OCI-LY1 (cell line): ENCODE measurements at regions not wholly inside any gene's neighbourhood (a gene's known extent, or its start where the extent isn't known, plus 50 kb on each side); places are given as distances from the start of the nearest gene placed in this dataset.

Source experiments
- H2AFZ ChIP-seq: fragments of 200-600 bp; sonication (generic), shearing (Covaris generic); 2 replicates; pipeline ENCODE4 v1.6.0; 2014; ENCODE audit warnings: antibody characterized with exemption, mild to moderate bottlenecking, low read length
- H3F3A ChIP-seq: fragments of 200-600 bp; sonication (generic), shearing (Covaris generic); 2 replicates; pipeline ENCODE4 v1.6.0; 2014; ENCODE audit warnings: mild to moderate bottlenecking, antibody characterized with exemption, low read length, moderate library complexity; ENCODE audit not compliant: insufficient read depth
- H3K27ac ChIP-seq: fragments of 200-600 bp; sonication (generic); 2 replicates; pipeline ENCODE4 v1.5.1; 2014; ENCODE audit warnings: low read length, mixed run types, mild to moderate bottlenecking, low read depth; ENCODE audit not compliant: poor library complexity, severe bottlenecking
- H3K27me3 ChIP-seq: fragments of 200-600 bp; sonication (generic); 2 replicates; pipeline ENCODE4 v1.6.0; 2014; ENCODE audit warnings: antibody characterized with exemption, mild to moderate bottlenecking, low read length, moderate library complexity; ENCODE audit not compliant: insufficient read depth
- H3K36me3 ChIP-seq: fragments of 200-600 bp; sonication (generic); 2 replicates; pipeline ENCODE4 v1.6.1; 2014; ENCODE audit warnings: mild to moderate bottlenecking, antibody characterized with exemption, low read length, moderate library complexity, mixed read lengths; ENCODE audit not compliant: insufficient read depth
- H3K4me1 ChIP-seq: fragments of 200-600 bp; sonication (generic); 2 replicates; pipeline ENCODE4 v1.5.1; 2014; ENCODE audit warnings: mild to moderate bottlenecking, low read length, moderate library complexity; ENCODE audit not compliant: insufficient read depth, severe bottlenecking
- H3K4me2 ChIP-seq: fragments of 200-600 bp; sonication (generic), shearing (Covaris generic); 2 replicates; pipeline ENCODE4 v1.6.1; 2014; ENCODE audit warnings: low read length
- H3K4me3 ChIP-seq: fragments of 200-600 bp; sonication (generic); 2 replicates; pipeline ENCODE4 v1.5.1; 2014; ENCODE audit warnings: low read length, low read depth, mild to moderate bottlenecking, mixed read lengths; ENCODE audit not compliant: poor library complexity, severe bottlenecking
- H3K79me2 ChIP-seq: fragments of 200-600 bp; shearing (Covaris generic); 2 replicates; pipeline ENCODE4 v1.6.1; 2016; ENCODE audit warnings: mixed run types, low read length, mixed read lengths; ENCODE audit not compliant: insufficient read depth
- H3K9ac ChIP-seq: fragments of 200-600 bp; sonication (generic), shearing (Covaris generic); 2 replicates; pipeline ENCODE4 v1.6.1; 2014; ENCODE audit warnings: mild to moderate bottlenecking, low read length, mixed read lengths
- H3K9me2 ChIP-seq: fragments of 200-600 bp; sonication (generic), shearing (Covaris generic); 2 replicates; pipeline ENCODE4 v1.6.1; 2014; ENCODE audit warnings: low read depth, mild to moderate bottlenecking, low read length, mixed read lengths
- H3K9me3 ChIP-seq: fragments of 200-600 bp; shearing (Covaris generic); 2 replicates; pipeline ENCODE4 v1.6.1; 2014; ENCODE audit warnings: low read length, mixed read lengths
- H4K20me1 ChIP-seq: fragments of 200-600 bp; sonication (generic), shearing (Covaris generic); 2 replicates; pipeline ENCODE4 v1.6.0; 2016; ENCODE audit warnings: mild to moderate bottlenecking, low read length; ENCODE audit not compliant: insufficient read depth
- EZH2 ChIP-seq: fragments of 200-600 bp; sonication (generic), shearing (Covaris generic); IDR thresholded peaks from 2 replicates; pipeline ENCODE4 v1.8.0; 2017; ENCODE audit warnings: borderline replicate concordance, mixed run types, mild to moderate bottlenecking, antibody characterized with exemption, low read length, moderate library complexity, mixed read lengths
- TF ChIP-seq, protein P1 (sequence below): fragments of 200-600 bp; sonication (generic), shearing (Covaris generic); IDR thresholded peaks from 2 replicates; pipeline ENCODE4 v1.5.1; 2017; ENCODE audit warnings: mild to moderate bottlenecking, antibody characterized with exemption, low read length, moderate library complexity, mixed read lengths

DNA sequence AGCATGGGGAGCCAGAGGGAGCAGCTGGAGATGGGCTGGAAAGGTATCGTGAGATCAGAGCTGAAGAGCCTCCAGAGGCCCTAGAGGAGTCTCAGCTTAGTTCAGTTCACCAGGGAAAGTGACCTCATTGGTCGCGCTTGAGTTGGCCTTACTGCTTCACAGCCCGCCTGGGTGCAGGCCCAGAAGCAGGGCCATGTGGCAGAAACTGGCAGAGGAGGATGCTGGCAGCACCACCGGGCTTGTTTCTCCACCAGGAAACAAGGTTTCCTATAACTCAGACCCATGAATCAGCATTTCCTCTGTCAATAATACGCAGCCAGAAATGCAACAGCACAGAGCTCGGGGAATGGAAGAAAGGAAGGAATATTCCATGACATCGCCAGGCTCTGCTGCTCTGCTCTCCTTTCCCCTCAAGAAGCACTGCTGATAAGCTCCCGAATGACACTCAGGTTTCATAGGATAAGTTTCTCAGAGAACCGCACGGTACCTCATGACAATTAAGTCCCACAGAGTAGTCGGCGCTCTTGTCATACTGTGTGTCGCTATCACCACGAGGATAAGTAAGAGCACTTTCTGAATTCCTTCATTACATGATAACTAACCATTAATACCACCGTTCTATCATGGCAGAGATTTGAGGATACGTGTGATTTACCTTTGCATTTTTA is 147.1 kb upstream of the LPP start:
- Histone ChIP-seq H3K36me3 (no peaks in the 10 kb centered on the region), H3K4me3 (no peak overlapping the region), H3K9ac (peak overlapping the region; percentile 27; the same call in 1 of the 2 replicates), H3K27ac (peak overlapping the region; percentile 59), H3K27me3 (no peaks in the 10 kb centered on the region), H3K79me2 (no peaks in the 10 kb centered on the region), H2AFZ (no peak overlapping the region), H3K9me3 (no peaks in the 10 kb centered on the region), H3K4me2 (peak overlapping the region; percentile 19; the same call in 1 of the 2 replicates), H3K4me1 (peaks cover 43% of the 10 kb centered on the region), H3K9me2 (no peaks in the 10 kb centered on the region), H4K20me1 (no peaks in the 10 kb centered on the region), H3F3A (no peaks in the 10 kb centered on the region)
- TF ChIP-seq, protein P1, sequence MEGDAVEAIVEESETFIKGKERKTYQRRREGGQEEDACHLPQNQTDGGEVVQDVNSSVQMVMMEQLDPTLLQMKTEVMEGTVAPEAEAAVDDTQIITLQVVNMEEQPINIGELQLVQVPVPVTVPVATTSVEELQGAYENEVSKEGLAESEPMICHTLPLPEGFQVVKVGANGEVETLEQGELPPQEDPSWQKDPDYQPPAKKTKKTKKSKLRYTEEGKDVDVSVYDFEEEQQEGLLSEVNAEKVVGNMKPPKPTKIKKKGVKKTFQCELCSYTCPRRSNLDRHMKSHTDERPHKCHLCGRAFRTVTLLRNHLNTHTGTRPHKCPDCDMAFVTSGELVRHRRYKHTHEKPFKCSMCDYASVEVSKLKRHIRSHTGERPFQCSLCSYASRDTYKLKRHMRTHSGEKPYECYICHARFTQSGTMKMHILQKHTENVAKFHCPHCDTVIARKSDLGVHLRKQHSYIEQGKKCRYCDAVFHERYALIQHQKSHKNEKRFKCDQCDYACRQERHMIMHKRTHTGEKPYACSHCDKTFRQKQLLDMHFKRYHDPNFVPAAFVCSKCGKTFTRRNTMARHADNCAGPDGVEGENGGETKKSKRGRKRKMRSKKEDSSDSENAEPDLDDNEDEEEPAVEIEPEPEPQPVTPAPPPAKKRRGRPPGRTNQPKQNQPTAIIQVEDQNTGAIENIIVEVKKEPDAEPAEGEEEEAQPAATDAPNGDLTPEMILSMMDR, result no peak
- TF ChIP-seq EZH2, result no peak

DNA sequence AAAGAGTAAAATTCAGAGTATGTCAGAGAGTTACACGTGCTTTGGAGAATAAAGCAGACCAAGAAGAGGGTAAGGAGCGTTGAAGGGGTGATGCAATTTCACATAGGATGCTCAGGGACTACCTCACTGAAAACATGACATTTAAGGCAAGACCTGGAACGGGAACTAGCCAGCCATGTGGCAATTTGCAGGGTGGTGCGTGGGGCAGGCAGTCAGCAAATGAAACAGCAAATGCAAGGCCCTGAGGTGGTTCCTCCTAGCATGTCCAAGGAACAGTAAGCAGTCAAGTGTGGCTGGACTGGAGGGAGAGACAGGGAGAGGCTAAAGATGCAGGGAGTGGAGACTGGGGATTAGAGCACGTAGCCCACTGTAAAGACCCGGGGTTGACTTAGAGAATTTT is 146.1 kb upstream of the LPP start:
- H4K20me1 ChIP-seq, result no peaks in the 10 kb centered on the region
- no peak overlapping the region for H3K4me3 ChIP-seq
- no peak for TF ChIP-seq EZH2
- TF ChIP-seq, protein P1, result no peak
- H3K9me2 ChIP-seq, result no peaks in the 10 kb centered on the region
- peaks cover 32% of the 10 kb centered on the region for H3K4me1 ChIP-seq
- H2AFZ ChIP-seq, result no peak overlapping the region
- peak overlapping the region; percentile 11 for H3K27ac ChIP-seq
- no peaks in the 10 kb centered on the region for H3F3A ChIP-seq
- H3K9ac ChIP-seq, result no peak overlapping the region
- no peak overlapping the region for H3K4me2 ChIP-seq
- H3K27me3 ChIP-seq, result no peaks in the 10 kb centered on the region
- H3K36me3 ChIP-seq, result no peaks in the 10 kb centered on the region
- 0 out of 2 replicates have a peak, but pooled peaks cover 5% of the 10 kb centered on the region for H3K9me3 ChIP-seq
- no peaks in the 10 kb centered on the region for H3K79me2 ChIP-seq

DNA sequence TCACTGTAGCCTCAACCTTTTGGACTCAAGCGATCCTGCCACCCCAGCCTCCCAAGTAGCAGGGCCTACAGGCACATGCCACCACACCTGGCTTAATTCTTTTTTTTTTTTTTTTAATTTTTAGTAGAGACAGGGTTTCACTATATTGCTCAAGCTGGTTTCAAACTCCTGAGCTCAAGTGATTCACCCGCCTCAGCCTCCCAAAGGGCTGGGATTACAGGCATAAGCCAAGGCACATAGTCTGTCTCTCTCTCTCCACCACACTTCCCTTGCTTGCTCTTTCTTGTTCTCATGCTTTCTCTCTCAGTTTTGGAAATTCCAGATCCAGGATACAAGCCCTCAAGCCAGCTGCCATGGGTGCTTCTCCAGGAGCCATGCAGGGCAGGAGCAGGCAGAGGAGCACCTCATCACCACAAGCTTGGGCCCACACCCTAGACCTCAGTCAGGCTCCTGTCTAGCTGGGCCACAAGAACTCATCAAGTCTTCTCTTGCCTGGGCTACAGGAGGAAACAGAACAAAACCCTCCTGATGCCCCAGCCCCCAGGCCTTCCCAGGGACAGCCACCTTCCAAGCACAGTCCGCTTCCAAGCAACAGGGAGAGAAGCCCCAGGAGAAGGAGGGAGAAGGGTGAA is 145.3 kb upstream of the LPP start:
- no peaks in the 10 kb centered on the region for H3F3A ChIP-seq
- H4K20me1 ChIP-seq, result no peaks in the 10 kb centered on the region
- no peak overlapping the region for H3K4me2 ChIP-seq
- H3K9me2 ChIP-seq, result no peaks in the 10 kb centered on the region
- no peaks in the 10 kb centered on the region for H3K27me3 ChIP-seq
- peaks cover 24% of the 10 kb centered on the region for H3K4me1 ChIP-seq
- H3K36me3 ChIP-seq, result no peaks in the 10 kb centered on the region
- no peaks in the 10 kb centered on the region for H3K79me2 ChIP-seq
- peak overlapping the region; percentile 15 for H3K27ac ChIP-seq
- no peak overlapping the region for H3K4me3 ChIP-seq
- 0 out of 2 replicates have a peak, but pooled peaks cover 5% of the 10 kb centered on the region for H3K9me3 ChIP-seq
- H3K9ac ChIP-seq, result no peak overlapping the region
- TF ChIP-seq, protein P1, result no peak
- no peak for TF ChIP-seq EZH2
- no peak overlapping the region for H2AFZ ChIP-seq
